ENCODE measurements at regions not wholly inside any gene's neighbourhood (a gene's known extent, or its start where the extent isn't known, plus 50 kb on each side); places are given as distances from the start of the nearest gene placed in this dataset.

GRCh38 chr1:74857676-74858075 is 124.7 kb downstream of the TYW3 start:
- Histone ChIP-seq H3K4ac (ENCODE audit: low read depth, low read length) (no peak overlapping the region), H3K9me3 (ENCODE audit: control insufficient read depth, insufficient read depth, low read length) (no peaks in the 10 kb centered on the region), H4K20me1 (ENCODE audit: insufficient read depth, low read length) (no peaks in the 10 kb centered on the region), H3K36me3 (ENCODE audit: control insufficient read depth, insufficient read depth, low read length) (no peaks in the 10 kb centered on the region), H3K4me2 (ENCODE audit: low read depth, low read length) (no peak overlapping the region), H3K4me3 (ENCODE audit: insufficient read depth, low read depth, low read length) (no peak overlapping the region), H3K23ac (ENCODE audit: low read depth, low read length) (no peak overlapping the region), H2BK5ac (ENCODE audit: low read depth, low read length, poor library complexity, severe bottlenecking) (no peak overlapping the region), H3K4me1 (ENCODE audit: control insufficient read depth, insufficient read depth, low read length) (no peaks in the 10 kb centered on the region), H3K18ac (ENCODE audit: low read depth, low read length) (no peak overlapping the region), H2BK15ac (ENCODE audit: low read depth, low read length) (no peak overlapping the region), H3K27ac (ENCODE audit: insufficient read depth, low read length) (no peak overlapping the region), H3K27me3 (ENCODE audit: control insufficient read depth, insufficient read depth, low read length) (no peaks in the 10 kb centered on the region), H4K8ac (ENCODE audit: low read depth in 2 of 2, low read length in 2 of 2) (no peak overlapping the region), H2BK20ac (ENCODE audit: low read depth, low read length) (no peak overlapping the region), H3K9me1 (ENCODE audit: insufficient read depth, low read length) (no peaks in the 10 kb centered on the region), H2AFZ (replicated peaks; ENCODE audit: low read length, poor library complexity) (no peak overlapping the region), H3K9ac (ENCODE audit: low read depth, low read length) (no peak overlapping the region), H2BK120ac (ENCODE audit: low read depth, low read length) (no peak overlapping the region), H4K5ac (ENCODE audit: low read depth, low read length) (no peak overlapping the region), H4K91ac (ENCODE audit: insufficient read depth, low read depth, low read length) (no peak overlapping the region), H2AK9ac (replicated peaks; ENCODE audit: low read depth, low read length, poor library complexity) (no peak overlapping the region), H3K79me1 (ENCODE audit: low read depth in 1 of 2, low read length in 2 of 2) (no peaks in the 10 kb centered on the region), H3K14ac (replicated peaks; ENCODE audit: low read depth, low read length) (no peak overlapping the region), H3K56ac (ENCODE audit: extremely low read depth, insufficient read depth, low read length) (no peak overlapping the region), H2AK5ac (ENCODE audit: low read depth, low read length) (no peak overlapping the region)
- intact Hi-C loops (cut with micrococcal nuclease) (no loop called here), dilution Hi-C loops (cut with HindIII; ENCODE audit: low sequenced_read_pairs, unreplicated experiment) (no loop called here), in situ Hi-C loops (cut with MboI; ENCODE audit: low sequenced_read_pairs) (no loop called here)
- CTCF ChIA-PET: no interaction called here
- POLR2A ChIA-PET (ENCODE audit: unreplicated experiment): no interaction called here
- no peak for TF ChIP-seq CEBPB (IDR thresholded peaks at IDR 0.05; ENCODE audit: low read depth, low read length)
- no peak for TF ChIP-seq RCOR1 (IDR thresholded peaks at IDR 0.05; ENCODE audit: insufficient replicate concordance, low read length)
- TF ChIP-seq MAFK (IDR thresholded peaks at IDR 0.05; ENCODE audit: low read depth, low read length): no peak
- TF ChIP-seq MAZ (IDR thresholded peaks at IDR 0.05; ENCODE audit: borderline replicate concordance, low read depth, low read length): no peak
- TF ChIP-seq FOS (IDR thresholded peaks at IDR 0.05; ENCODE audit: low read depth, low read length): no peak
- no peak for TF ChIP-seq CTCF (conservative IDR thresholded peaks at IDR 0.05; ENCODE audit: low read depth, low read length)
- no peak for TF ChIP-seq POLR2A (IDR thresholded peaks at IDR 0.05; ENCODE audit: low read depth, low read length)
- TF ChIP-seq RAD21 (IDR thresholded peaks at IDR 0.05; ENCODE audit: low read length): no peak
- TF ChIP-seq SMC3 (IDR thresholded peaks at IDR 0.05; ENCODE audit: low read depth, low read length): no peak
- no peak for TF ChIP-seq NFE2L2 (IDR thresholded peaks at IDR 0.05; ENCODE audit: low read depth, low read length)
- no peak for TF ChIP-seq CHD1 (IDR thresholded peaks at IDR 0.05; ENCODE audit: low read depth, low read length)
- no peak for TF ChIP-seq BHLHE40 (IDR thresholded peaks at IDR 0.05; ENCODE audit: low read depth, low read length)
- TF ChIP-seq RFX5 (IDR thresholded peaks at IDR 0.05; ENCODE audit: low read depth, low read length): no peak
- no peak for TF ChIP-seq USF2 (IDR thresholded peaks at IDR 0.05; ENCODE audit: low read depth, low read length)
- TF ChIP-seq MXI1 (IDR thresholded peaks at IDR 0.05; ENCODE audit: borderline replicate concordance, low read depth, low read length): no peak
- no peak for TF ChIP-seq ELK1 (IDR thresholded peaks at IDR 0.05; ENCODE audit: borderline replicate concordance, low read depth, low read length)
- no peak for ATAC-seq (ENCODE audit: low read depth)
- DNase-seq: no peak
- WGBS, 2 experiments (ENCODE audit: extremely low coverage in 2 of 2, insufficient read length in 1 of 2): 100% methylated on average over 2 of the region's 6 CpGs; no CpG with 5 or more reads in 1 of the 2 experiments
- BruUV-seq (replicated peaks): no TSS peak
